ENCODE measurements at regions not wholly inside any gene's neighbourhood (a gene's known extent, or its start where the extent isn't known, plus 50 kb on each side); places are given as distances from the start of the nearest gene placed in this dataset.

DNA sequence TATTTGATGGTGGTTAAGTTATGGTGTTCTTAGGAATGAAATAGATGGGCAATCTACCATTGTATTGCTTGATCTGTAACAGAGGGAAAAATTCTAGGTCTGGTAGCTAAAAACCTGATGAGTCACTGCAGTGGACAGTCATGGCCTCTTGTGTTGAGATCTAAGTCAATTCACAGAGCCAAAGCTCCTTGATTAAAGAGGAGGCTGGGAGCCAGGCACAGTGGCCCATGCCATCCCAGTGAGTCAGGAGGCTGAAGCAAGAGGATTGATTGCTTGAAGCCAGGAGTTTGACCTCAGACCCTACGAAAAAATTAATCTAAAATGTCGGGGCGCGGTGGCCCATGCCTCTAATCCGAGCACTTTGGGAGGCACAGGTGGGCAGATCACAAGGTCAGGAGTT, 67.1 kb upstream of the KPNA3 start:
- intact Hi-C loops (cut with micrococcal nuclease; ENCODE audit: unreplicated experiment) = no loop called here
- ChIA-PET POLR2A (ENCODE audit: low non-redundant PET) (no interaction called here), CTCF (no interaction called here)
- no peaks in the 10 kb centered on the region for H3K36me3 ChIP-seq (ENCODE audit: insufficient read depth, low read length, poor library complexity, severe bottlenecking)
- no peak overlapping the region for H3K27ac ChIP-seq (ENCODE audit: low read depth, low read length, poor library complexity, severe bottlenecking)
- no peaks in the 10 kb centered on the region for H3K27me3 ChIP-seq (replicated peaks; ENCODE audit: insufficient read depth, low read depth, low read length, poor library complexity)
- H3K9me3 ChIP-seq (ENCODE audit: low read depth, low read length, poor library complexity, severe bottlenecking) = no peaks in the 10 kb centered on the region
- DNase-seq (ENCODE audit: low spot score) = no peak
- H3K4me3 ChIP-seq (ENCODE audit: low read depth, low read length, poor library complexity, severe bottlenecking) = no peak overlapping the region
- no peaks in the 10 kb centered on the region for H3K4me1 ChIP-seq (ENCODE audit: insufficient read depth, low read length, poor library complexity, severe bottlenecking)
- BruUV-seq (replicated peaks) = no TSS peak
- TF ChIP-seq, protein P1, sequence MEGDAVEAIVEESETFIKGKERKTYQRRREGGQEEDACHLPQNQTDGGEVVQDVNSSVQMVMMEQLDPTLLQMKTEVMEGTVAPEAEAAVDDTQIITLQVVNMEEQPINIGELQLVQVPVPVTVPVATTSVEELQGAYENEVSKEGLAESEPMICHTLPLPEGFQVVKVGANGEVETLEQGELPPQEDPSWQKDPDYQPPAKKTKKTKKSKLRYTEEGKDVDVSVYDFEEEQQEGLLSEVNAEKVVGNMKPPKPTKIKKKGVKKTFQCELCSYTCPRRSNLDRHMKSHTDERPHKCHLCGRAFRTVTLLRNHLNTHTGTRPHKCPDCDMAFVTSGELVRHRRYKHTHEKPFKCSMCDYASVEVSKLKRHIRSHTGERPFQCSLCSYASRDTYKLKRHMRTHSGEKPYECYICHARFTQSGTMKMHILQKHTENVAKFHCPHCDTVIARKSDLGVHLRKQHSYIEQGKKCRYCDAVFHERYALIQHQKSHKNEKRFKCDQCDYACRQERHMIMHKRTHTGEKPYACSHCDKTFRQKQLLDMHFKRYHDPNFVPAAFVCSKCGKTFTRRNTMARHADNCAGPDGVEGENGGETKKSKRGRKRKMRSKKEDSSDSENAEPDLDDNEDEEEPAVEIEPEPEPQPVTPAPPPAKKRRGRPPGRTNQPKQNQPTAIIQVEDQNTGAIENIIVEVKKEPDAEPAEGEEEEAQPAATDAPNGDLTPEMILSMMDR (conservative IDR thresholded peaks at IDR 0.05; ENCODE audit: low read depth, low read length) = no peak
- TF ChIP-seq EZH2 (IDR thresholded peaks at IDR 0.05; ENCODE audit: borderline replicate concordance, low read depth, low read length, poor library complexity, severe bottlenecking) = no peak

DNA sequence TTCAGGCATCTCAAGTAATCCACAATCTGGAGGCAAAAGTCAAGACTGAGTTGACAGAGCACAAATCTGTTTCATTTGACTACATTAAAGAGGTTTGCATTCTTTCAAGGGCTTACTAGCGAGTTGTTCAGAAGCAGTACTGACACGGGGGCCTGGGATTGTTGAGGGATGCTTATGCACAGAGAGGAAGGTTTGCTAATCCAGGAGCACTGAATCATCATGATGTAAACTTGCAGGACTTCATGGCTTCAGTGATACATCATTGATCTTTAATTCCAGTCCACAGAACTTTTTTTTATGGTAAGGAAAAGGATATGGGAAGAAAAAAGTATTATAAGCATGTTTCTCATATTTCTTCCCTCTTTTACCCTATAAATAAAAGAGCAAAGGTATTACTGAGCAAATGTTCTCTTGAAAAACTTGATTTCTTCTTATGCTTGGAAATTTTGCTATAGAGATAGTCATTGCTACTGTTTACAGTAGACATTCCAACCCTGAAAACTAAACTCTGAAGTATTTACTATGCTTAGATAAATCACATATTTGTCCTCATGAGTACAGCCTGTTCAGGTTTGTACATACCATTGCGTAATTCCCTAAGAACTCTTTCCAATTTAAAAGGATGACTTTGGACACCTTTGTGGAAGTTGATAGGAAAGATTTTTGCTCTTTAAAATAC, 65.8 kb upstream of the KPNA3 start:
- H3K4me1 ChIP-seq (ENCODE audit: insufficient read depth, low read length, poor library complexity, severe bottlenecking) = no peaks in the 10 kb centered on the region
- CTCF ChIA-PET = no interaction called here
- POLR2A ChIA-PET (ENCODE audit: low non-redundant PET) = no interaction called here
- no peak overlapping the region for H3K27ac ChIP-seq (ENCODE audit: low read depth, low read length, poor library complexity, severe bottlenecking)
- H3K36me3 ChIP-seq (ENCODE audit: insufficient read depth, low read length, poor library complexity, severe bottlenecking) = no peaks in the 10 kb centered on the region
- no TSS peak for BruUV-seq (replicated peaks)
- TF ChIP-seq, protein P1 (conservative IDR thresholded peaks at IDR 0.05; ENCODE audit: low read depth, low read length) = no peak
- no peak for TF ChIP-seq EZH2 (IDR thresholded peaks at IDR 0.05; ENCODE audit: borderline replicate concordance, low read depth, low read length, poor library complexity, severe bottlenecking)
- no peaks in the 10 kb centered on the region for H3K9me3 ChIP-seq (ENCODE audit: low read depth, low read length, poor library complexity, severe bottlenecking)
- H3K27me3 ChIP-seq (replicated peaks; ENCODE audit: insufficient read depth, low read depth, low read length, poor library complexity) = no peaks in the 10 kb centered on the region
- no peak for DNase-seq (ENCODE audit: low spot score)
- intact Hi-C loops (cut with micrococcal nuclease; ENCODE audit: unreplicated experiment) = no loop called here
- no peak overlapping the region for H3K4me3 ChIP-seq (ENCODE audit: low read depth, low read length, poor library complexity, severe bottlenecking)

DNA sequence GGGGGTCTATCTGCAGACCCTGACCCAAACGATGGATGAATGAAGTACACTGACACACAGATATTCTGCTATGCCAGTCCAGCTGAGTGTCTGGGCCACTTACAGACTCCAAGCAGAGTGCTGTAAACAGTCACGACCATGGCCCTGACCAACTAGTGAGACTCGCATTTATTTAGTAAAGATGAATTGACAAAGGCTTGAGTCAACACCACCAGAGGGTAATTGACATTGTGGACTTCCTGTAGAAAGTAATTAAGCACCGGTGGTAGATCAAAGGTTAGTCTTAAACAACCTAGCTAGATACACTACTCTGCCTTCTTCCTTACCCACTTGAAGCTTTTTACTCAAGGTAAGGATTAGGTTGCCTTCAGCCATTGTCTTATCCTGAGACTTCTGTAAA, 63.4 kb upstream of the KPNA3 start:
- DNase-seq (ENCODE audit: low spot score) = no peak
- BruUV-seq (replicated peaks) = no TSS peak
- no peaks in the 10 kb centered on the region for H3K27me3 ChIP-seq (replicated peaks; ENCODE audit: insufficient read depth, low read depth, low read length, poor library complexity)
- H3K4me3 ChIP-seq (ENCODE audit: low read depth, low read length, poor library complexity, severe bottlenecking) = no peak overlapping the region
- TF ChIP-seq EZH2 (IDR thresholded peaks at IDR 0.05; ENCODE audit: borderline replicate concordance, low read depth, low read length, poor library complexity, severe bottlenecking) = no peak
- TF ChIP-seq, protein P1 (conservative IDR thresholded peaks at IDR 0.05; ENCODE audit: low read depth, low read length) = no peak
- intact Hi-C loops (cut with micrococcal nuclease; ENCODE audit: unreplicated experiment) = no loop called here
- no peak overlapping the region for H3K27ac ChIP-seq (ENCODE audit: low read depth, low read length, poor library complexity, severe bottlenecking)
- POLR2A ChIA-PET (ENCODE audit: low non-redundant PET) = interaction anchor here (0.5 kb wide), 1 partner anchor 18 kb away, joined by 5 read pairs; no protein-coding TSS in a partner anchor
- H3K4me1 ChIP-seq (ENCODE audit: insufficient read depth, low read length, poor library complexity, severe bottlenecking) = no peaks in the 10 kb centered on the region
- CTCF ChIA-PET = no interaction called here
- no peaks in the 10 kb centered on the region for H3K36me3 ChIP-seq (ENCODE audit: insufficient read depth, low read length, poor library complexity, severe bottlenecking)
- no peaks in the 10 kb centered on the region for H3K9me3 ChIP-seq (ENCODE audit: low read depth, low read length, poor library complexity, severe bottlenecking)

Measured in A673 (cell line).